Midbrain (tissue), 1 donor: ENCODE measurements at regions not wholly inside any gene's neighbourhood (a gene's known extent, or its start where the extent isn't known, plus 50 kb on each side); places are given as distances from the start of the nearest gene placed in this dataset.
"Not testable (repeated sequence)": the region's sequence is repeated elsewhere in the genome, so short reads cannot be mapped to it uniquely, and the experiment has no call there.

Experiments used
- DNase-seq: peaks from one replicate; lab custom pipeline; 2025; lab: John Stamatoyannopoulos, UW

- DNase-seq, result no peak
Measured at GRCh38 chr4:151851354-151851753, 90.5 kb upstream of the GATB start.

GRCh38 chr4:151850791-151851213 is 90.0 kb upstream of the GATB start:
- DNase-seq, result no peak

GRCh38 chr4:151845551-151845950 is 84.7 kb upstream of the GATB start:
- not testable (repeated sequence) for DNase-seq

GRCh38 chr4:151842430-151843079 is 81.7 kb upstream of the GATB start:
- no peak for DNase-seq

GRCh38 chr4:151841107-151841506 is 80.3 kb upstream of the GATB start:
- DNase-seq, result no peak

GRCh38 chr4:151835467-151835866 is 74.7 kb upstream of the GATB start:
- DNase-seq, result no peak

GRCh38 chr4:151833174-151833573 is 72.4 kb upstream of the GATB start:
- no peak for DNase-seq

GRCh38 chr4:151831526-151831925 is 70.7 kb upstream of the GATB start:
- DNase-seq, result no peak

GRCh38 chr4:151830168-151830567 is 69.4 kb upstream of the GATB start:
- DNase-seq, result no peak

GRCh38 chr4:151829309-151829708 is 68.5 kb upstream of the GATB start:
- DNase-seq, result no peak

GRCh38 chr4:151824656-151825055 is 63.8 kb upstream of the GATB start:
- no peak for DNase-seq

GRCh38 chr4:151822331-151822730 is 61.5 kb upstream of the GATB start:
- no peak for DNase-seq

- DNase-seq, result no peak
Measured at GRCh38 chr4:151820004-151820403, 59.2 kb upstream of the GATB start.

GRCh38 chr4:151811403-151811802 is 50.6 kb upstream of the GATB start:
- no peak for DNase-seq
